ENCODE measurements at regions not wholly inside any gene's neighbourhood (a gene's known extent, or its start where the extent isn't known, plus 50 kb on each side); places are given as distances from the start of the nearest gene placed in this dataset.

- no peak for DNase-seq (ENCODE audit: low read depth in 2 of 2)
Observed at GRCh38 chr2:15718944-15719323, 127.3 kb downstream of the DDX1 start.

- no peak for DNase-seq (ENCODE audit: low read depth in 2 of 2)
Observed at GRCh38 chr2:15719566-15720313, 128.1 kb downstream of the DDX1 start.

GRCh38 chr2:15720561-15721307, 129.1 kb downstream of the DDX1 start:
- DNase-seq (ENCODE audit: low read depth in 2 of 2), result no peak

- DNase-seq (ENCODE audit: low read depth in 2 of 2), result no peak
Observed at GRCh38 chr2:15721411-15722067, 129.9 kb downstream of the DDX1 start.

- no peak for DNase-seq (ENCODE audit: low read depth in 2 of 2)
Observed at GRCh38 chr2:15722980-15723379, 131.3 kb downstream of the DDX1 start.

- no peak for DNase-seq (ENCODE audit: low read depth in 2 of 2)
Observed at GRCh38 chr2:15724235-15724634, 132.6 kb downstream of the DDX1 start.

GRCh38 chr2:15725101-15725781, 133.6 kb downstream of the DDX1 start:
- no peak for DNase-seq (ENCODE audit: low read depth in 2 of 2)

- DNase-seq (ENCODE audit: low read depth in 2 of 2), result no peak
Observed at GRCh38 chr2:15725782-15726112, 134.1 kb downstream of the DDX1 start.

- no peak for DNase-seq (ENCODE audit: low read depth in 2 of 2)
Observed at GRCh38 chr2:15726321-15727057, 134.8 kb downstream of the DDX1 start.

GRCh38 chr2:15727396-15728244, 136.0 kb downstream of the DDX1 start:
- no peak for DNase-seq (ENCODE audit: low read depth in 2 of 2)

- DNase-seq (ENCODE audit: low read depth in 2 of 2), result no peak
Observed at GRCh38 chr2:15728245-15728938, 136.7 kb downstream of the DDX1 start.

GRCh38 chr2:15729001-15729400, 137.3 kb downstream of the DDX1 start:
- DNase-seq (ENCODE audit: low read depth in 2 of 2), result no peak

GRCh38 chr2:15729709-15730544, 138.3 kb downstream of the DDX1 start:
- no peak for DNase-seq (ENCODE audit: low read depth in 2 of 2)

GRCh38 chr2:15730545-15731212, 139.0 kb downstream of the DDX1 start:
- peak; percentile 78 to 97 for DNase-seq (ENCODE audit: low read depth in 2 of 2)

- no peak for DNase-seq (ENCODE audit: low read depth in 2 of 2)
Observed at GRCh38 chr2:15731213-15731888, 139.7 kb downstream of the DDX1 start.

- DNase-seq (ENCODE audit: low read depth in 2 of 2), result no peak
Observed at GRCh38 chr2:15731889-15732271, 140.2 kb downstream of the DDX1 start.

- no peak for DNase-seq (ENCODE audit: low read depth in 2 of 2)
Observed at GRCh38 chr2:15732341-15733077, 140.8 kb downstream of the DDX1 start.

All from dermis microvascular lymphatic vessel endothelial cell (primary cell).